ENCODE measurements at regions not wholly inside any gene's neighbourhood (a gene's known extent, or its start where the extent isn't known, plus 50 kb on each side); places are given as distances from the start of the nearest gene placed in this dataset.

DNA sequence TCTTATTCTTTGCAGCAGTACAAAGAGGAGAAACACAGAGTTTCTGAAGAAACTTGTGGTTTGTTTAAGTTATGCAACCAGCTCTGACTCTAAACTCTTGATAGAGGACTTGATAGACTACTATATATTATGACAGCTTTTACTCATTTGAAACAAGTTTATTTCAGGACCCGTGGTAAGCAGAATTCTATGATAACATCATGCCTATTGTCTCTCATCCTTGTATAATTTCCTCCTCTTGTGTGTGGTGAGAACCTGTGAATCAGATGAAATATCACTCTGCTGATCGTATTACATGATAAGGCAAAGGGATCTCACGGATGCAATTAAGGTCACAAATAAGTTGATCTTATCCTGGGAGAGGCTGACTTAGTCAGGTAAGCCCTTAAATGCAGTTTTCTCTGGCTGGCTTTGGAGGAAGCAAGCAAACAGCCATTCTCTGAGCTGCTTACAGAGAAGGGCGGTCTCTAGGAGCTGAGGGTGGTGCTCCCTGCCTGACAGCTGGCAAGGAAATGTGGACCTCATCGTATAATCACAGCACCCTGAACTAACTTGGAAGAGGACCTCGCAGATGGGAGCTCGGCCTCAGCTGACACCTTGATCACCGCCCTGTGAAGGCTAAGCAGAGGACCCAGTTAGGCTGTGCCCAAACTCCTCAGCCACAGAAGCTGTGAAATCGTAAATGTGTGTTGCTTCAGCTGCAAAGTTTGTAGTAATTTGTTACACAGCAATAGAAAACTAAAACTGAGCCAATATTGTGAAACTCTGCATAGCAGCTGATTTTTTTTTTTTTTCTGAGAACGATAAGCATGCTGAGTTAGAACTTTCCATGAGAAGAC lies 151.1 kb upstream of the DPT start:
- intact Hi-C loops (cut with DNase I): no loop called here
- no peaks in the 10 kb centered on the region for H3K36me3 ChIP-seq (ENCODE audit: control insufficient read depth in 2 of 3, insufficient read depth in 3 of 3, low read length in 3 of 3)
- DNase-seq: peak in 4 of 5 donors; percentile 14 to 64 (median 29)
- H3K27ac ChIP-seq (ENCODE audit: low read depth in 2 of 2, low read length in 2 of 2): peak overlapping the region in 1 of 2 donors; percentile 15
- TF ChIP-seq, protein P1, sequence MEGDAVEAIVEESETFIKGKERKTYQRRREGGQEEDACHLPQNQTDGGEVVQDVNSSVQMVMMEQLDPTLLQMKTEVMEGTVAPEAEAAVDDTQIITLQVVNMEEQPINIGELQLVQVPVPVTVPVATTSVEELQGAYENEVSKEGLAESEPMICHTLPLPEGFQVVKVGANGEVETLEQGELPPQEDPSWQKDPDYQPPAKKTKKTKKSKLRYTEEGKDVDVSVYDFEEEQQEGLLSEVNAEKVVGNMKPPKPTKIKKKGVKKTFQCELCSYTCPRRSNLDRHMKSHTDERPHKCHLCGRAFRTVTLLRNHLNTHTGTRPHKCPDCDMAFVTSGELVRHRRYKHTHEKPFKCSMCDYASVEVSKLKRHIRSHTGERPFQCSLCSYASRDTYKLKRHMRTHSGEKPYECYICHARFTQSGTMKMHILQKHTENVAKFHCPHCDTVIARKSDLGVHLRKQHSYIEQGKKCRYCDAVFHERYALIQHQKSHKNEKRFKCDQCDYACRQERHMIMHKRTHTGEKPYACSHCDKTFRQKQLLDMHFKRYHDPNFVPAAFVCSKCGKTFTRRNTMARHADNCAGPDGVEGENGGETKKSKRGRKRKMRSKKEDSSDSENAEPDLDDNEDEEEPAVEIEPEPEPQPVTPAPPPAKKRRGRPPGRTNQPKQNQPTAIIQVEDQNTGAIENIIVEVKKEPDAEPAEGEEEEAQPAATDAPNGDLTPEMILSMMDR (IDR thresholded peaks at IDR 0.05; ENCODE audit: borderline replicate concordance, extremely low read depth, insufficient read depth): no peak
- H3K27me3 ChIP-seq (ENCODE audit: control insufficient read depth, insufficient read depth, low read length): no peaks in the 10 kb centered on the region
- H3K9ac ChIP-seq (ENCODE audit: low read length in 3 of 3): peak overlapping the region in 1 of 3 donors; percentile 24
- FAIRE-seq: no peak
- no peaks in the 10 kb centered on the region for H3K9me3 ChIP-seq (ENCODE audit: control insufficient read depth in 2 of 3, insufficient read depth in 1 of 3, low read length in 3 of 3)
- peak overlapping the region in 2 of 3 donors; percentile 13 to 34 for H3K4me3 ChIP-seq (ENCODE audit: low read length in 3 of 3)
- peaks cover 0 to 5% (median 5%) of the 10 kb centered on the region in 3 donors for H3K4me1 ChIP-seq (ENCODE audit: control insufficient read depth in 2 of 3, insufficient read depth in 2 of 3, low read depth in 1 of 3, low read length in 3 of 3)

DNA sequence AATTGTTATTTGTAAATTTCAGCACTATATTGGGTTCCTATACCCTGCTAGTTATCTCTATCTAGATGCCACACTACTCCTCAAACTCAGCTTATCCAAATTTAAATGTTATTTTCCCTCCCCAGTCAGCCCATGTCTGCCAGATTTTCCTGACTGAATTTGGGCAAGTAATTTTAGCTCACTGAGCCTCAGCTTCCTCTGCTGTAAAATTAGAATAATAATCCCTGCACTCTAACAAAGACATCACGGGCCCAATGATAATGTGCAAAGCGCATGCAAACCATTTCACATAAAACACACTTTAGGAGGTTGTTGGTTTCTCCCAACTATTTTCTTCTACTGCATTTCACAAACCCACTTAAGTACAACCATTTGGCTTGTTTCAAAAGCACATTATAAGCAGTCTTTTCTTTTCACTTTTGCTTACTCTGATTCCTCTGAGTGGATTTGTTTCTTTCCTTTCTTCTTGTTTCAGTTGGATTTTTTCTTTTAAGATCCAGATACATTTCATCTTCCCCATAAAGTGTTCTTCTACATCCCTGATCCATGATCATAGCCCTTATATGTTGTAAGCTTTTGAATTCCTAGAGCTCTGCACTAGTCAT lies 152.8 kb upstream of the DPT start:
- Histone ChIP-seq H3K9me3 (ENCODE audit: control insufficient read depth in 2 of 3, insufficient read depth in 1 of 3, low read length in 3 of 3) (no peaks in the 10 kb centered on the region), H3K36me3 (ENCODE audit: control insufficient read depth in 2 of 3, insufficient read depth in 3 of 3, low read length in 3 of 3) (no peaks in the 10 kb centered on the region), H3K27ac (ENCODE audit: low read depth in 2 of 2, low read length in 2 of 2) (no peak overlapping the region), H3K27me3 (ENCODE audit: control insufficient read depth, insufficient read depth, low read length) (no peaks in the 10 kb centered on the region), H3K4me3 (ENCODE audit: low read length in 3 of 3) (no peak overlapping the region), H3K9ac (ENCODE audit: low read length in 3 of 3) (no peak overlapping the region), H3K4me1 (ENCODE audit: control insufficient read depth in 2 of 3, insufficient read depth in 2 of 3, low read depth in 1 of 3, low read length in 3 of 3) (peaks cover 0 to 5% (median 5%) of the 10 kb centered on the region in 3 donors)
- FAIRE-seq: no peak
- intact Hi-C loops (cut with DNase I): no loop called here
- no peak for DNase-seq
- TF ChIP-seq, protein P1 (IDR thresholded peaks at IDR 0.05; ENCODE audit: borderline replicate concordance, extremely low read depth, insufficient read depth): no peak

DNA sequence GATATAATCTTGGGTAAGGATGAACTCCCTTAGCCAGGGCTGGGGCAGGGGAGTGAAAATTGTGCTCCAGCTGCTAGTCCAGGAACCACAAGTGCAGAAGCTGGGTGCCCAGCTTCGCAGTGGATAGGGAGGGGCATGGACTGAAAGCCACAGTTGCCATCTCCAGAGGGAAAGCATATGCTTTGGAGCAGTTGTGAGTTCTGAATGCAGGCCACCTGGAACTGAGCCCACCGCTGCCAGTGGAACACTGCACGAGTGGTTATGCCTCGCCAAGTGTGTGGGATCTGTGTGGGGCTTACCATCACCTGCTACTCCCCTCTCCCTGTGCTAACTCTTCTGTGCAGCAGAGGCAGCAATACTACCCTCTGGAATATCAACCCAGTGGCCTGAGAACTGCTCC lies 158.4 kb upstream of the DPT start:
- DNase-seq: no peak

More for the DNA sequence above, 158.4 kb upstream of the DPT start:
- no peaks in the 10 kb centered on the region for H3K36me3 ChIP-seq (ENCODE audit: control insufficient read depth in 2 of 3, insufficient read depth in 3 of 3, low read length in 3 of 3)
- H3K27ac ChIP-seq (ENCODE audit: low read depth in 2 of 2, low read length in 2 of 2): no peak overlapping the region
- no peak overlapping the region for H3K4me3 ChIP-seq (ENCODE audit: low read length in 3 of 3)
- H3K9me3 ChIP-seq (ENCODE audit: control insufficient read depth in 2 of 3, insufficient read depth in 1 of 3, low read length in 3 of 3): no peaks in the 10 kb centered on the region
- no peak for FAIRE-seq
- intact Hi-C loops (cut with DNase I): no loop called here
- no peak overlapping the region for H3K9ac ChIP-seq (ENCODE audit: low read length in 3 of 3)
- no peaks in the 10 kb centered on the region for H3K27me3 ChIP-seq (ENCODE audit: control insufficient read depth, insufficient read depth, low read length)
- no peaks in the 10 kb centered on the region for H3K4me1 ChIP-seq (ENCODE audit: control insufficient read depth in 2 of 3, insufficient read depth in 2 of 3, low read depth in 1 of 3, low read length in 3 of 3)
- TF ChIP-seq, protein P1 (IDR thresholded peaks at IDR 0.05; ENCODE audit: borderline replicate concordance, extremely low read depth, insufficient read depth): no peak

Measured in kidney (tissue), 13 donors.